Neural progenitor cell (in vitro differentiated cells): ENCODE measurements at regions not wholly inside any gene's neighbourhood (a gene's known extent, or its start where the extent isn't known, plus 50 kb on each side); places are given as distances from the start of the nearest gene placed in this dataset. TPM values are rescaled to one million over a fixed set of nuclear protein-coding genes. Genes with fewer than 3 reads are reported as not detected.

ENCODE experiments used
- microRNA counts: library from miRNA; unstranded; fragments of <30 nt; microRNA quantifications from one replicate; lab custom pipeline; 2016
- microRNA-seq: library from miRNA; unstranded; fragments of <30 nt; microRNA quantifications from one replicate; pipeline ENCODE4, GENCODE V29; 2016
- small RNA-seq: library from RNA; depleted of rRNA; stranded (forward); fragments of <200 nt; gene quantifications from one replicate; pipeline ENCODE3, GENCODE V24; 2015

MicroRNA genes in the stretch of these regions (microRNA counts, 767-probe panel; counts per million panel counts)
- microRNA hsa-miR-4435 (lab: Ali Mortazavi, UCI), result 460 counts per million, percentile 90 among the panel's probes with 10 or more counts

Small RNA genes lying in the stretch of these regions (microRNA-seq; reads per million reads assigned to microRNA genes)
- not detected for gene MIR4771-1

Small RNA genes lying in the stretch of these regions (small RNA-seq; reads per million reads assigned to genes)
- not detected for gene MIR4771-1
